Upper lobe of right lung (tissue), 1 donor: ENCODE measurements at regions not wholly inside any gene's neighbourhood (a gene's known extent, or its start where the extent isn't known, plus 50 kb on each side); places are given as distances from the start of the nearest gene placed in this dataset.

ENCODE experiments used
- ATAC-seq: fragments of 200-7000 bp; cut with Tn5 transposase; one replicate; pipeline ENCODE4 v1.9.1; 2020; ENCODE audit warnings: mild to moderate bottlenecking, moderate library complexity
- DNase-seq: peaks from one replicate; pipeline ENCODE4 v3.0.0-alpha.2; 2020
- H3K27ac ChIP-seq: fragments of 200-600 bp; one replicate; pipeline ENCODE4 v1.8.0; 2022
- H3K27me3 ChIP-seq: fragments of 200-600 bp; one replicate; pipeline ENCODE4 v1.8.0; 2022; ENCODE audit warnings: mild to moderate bottlenecking
- H3K36me3 ChIP-seq: fragments of 200-600 bp; one replicate; pipeline ENCODE4 v1.8.0; 2022
- H3K4me1 ChIP-seq: fragments of 200-600 bp; one replicate; pipeline ENCODE4 v1.8.0; 2022
- H3K4me3 ChIP-seq: fragments of 200-600 bp; one replicate; pipeline ENCODE4 v1.8.0; 2022; ENCODE audit warnings: mild to moderate bottlenecking
- H3K9me3 ChIP-seq: fragments of 200-600 bp; one replicate; pipeline ENCODE4 v1.8.0; 2022
- intact Hi-C: fragments of 100-400 bp; cut with DNase I; formaldehyde crosslinking; loops from one replicate; pipeline ENCODE4 v1.11.0; 2022
- TF ChIP-seq, protein P1 (sequence below): fragments of 200-600 bp; IDR thresholded peaks from one replicate; pipeline ENCODE4 v1.8.0; 2022; ENCODE audit warnings: antibody characterized with exemption
- donor health status: DM: no; HTN: yes; CAD: no; lungs with severe emphysema.

DNA sequence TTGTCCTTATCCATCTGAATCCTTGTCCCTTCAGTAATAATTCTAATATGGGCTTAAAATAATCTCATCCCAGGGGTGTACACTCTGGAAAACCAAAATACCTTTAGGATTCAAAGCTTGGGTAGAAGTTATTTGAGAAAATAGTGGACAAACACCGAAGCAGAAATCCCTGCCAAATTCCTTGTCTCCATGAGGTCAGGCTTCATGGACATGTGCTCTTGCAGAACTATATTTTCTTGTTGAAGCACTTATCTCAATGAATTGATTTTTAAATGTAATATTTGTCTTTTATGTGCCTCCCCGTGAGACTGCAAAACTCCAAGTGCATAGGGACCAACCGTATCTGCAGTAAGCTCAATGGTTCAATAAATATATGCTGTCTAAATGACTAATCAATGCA lies 1153.3 kb upstream of the AUTS2 start:
- TF ChIP-seq, protein P1, sequence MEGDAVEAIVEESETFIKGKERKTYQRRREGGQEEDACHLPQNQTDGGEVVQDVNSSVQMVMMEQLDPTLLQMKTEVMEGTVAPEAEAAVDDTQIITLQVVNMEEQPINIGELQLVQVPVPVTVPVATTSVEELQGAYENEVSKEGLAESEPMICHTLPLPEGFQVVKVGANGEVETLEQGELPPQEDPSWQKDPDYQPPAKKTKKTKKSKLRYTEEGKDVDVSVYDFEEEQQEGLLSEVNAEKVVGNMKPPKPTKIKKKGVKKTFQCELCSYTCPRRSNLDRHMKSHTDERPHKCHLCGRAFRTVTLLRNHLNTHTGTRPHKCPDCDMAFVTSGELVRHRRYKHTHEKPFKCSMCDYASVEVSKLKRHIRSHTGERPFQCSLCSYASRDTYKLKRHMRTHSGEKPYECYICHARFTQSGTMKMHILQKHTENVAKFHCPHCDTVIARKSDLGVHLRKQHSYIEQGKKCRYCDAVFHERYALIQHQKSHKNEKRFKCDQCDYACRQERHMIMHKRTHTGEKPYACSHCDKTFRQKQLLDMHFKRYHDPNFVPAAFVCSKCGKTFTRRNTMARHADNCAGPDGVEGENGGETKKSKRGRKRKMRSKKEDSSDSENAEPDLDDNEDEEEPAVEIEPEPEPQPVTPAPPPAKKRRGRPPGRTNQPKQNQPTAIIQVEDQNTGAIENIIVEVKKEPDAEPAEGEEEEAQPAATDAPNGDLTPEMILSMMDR: no peak
- H3K9me3 ChIP-seq: no peaks in the 10 kb centered on the region
- DNase-seq (no peak), ATAC-seq (no peak)
- no peak overlapping the region for H3K4me3 ChIP-seq
- no peaks in the 10 kb centered on the region for H3K27me3 ChIP-seq
- intact Hi-C loops: no loop called here
- H3K36me3 ChIP-seq: no peaks in the 10 kb centered on the region
- no peak overlapping the region for H3K27ac ChIP-seq
- no peaks in the 10 kb centered on the region for H3K4me1 ChIP-seq

DNA sequence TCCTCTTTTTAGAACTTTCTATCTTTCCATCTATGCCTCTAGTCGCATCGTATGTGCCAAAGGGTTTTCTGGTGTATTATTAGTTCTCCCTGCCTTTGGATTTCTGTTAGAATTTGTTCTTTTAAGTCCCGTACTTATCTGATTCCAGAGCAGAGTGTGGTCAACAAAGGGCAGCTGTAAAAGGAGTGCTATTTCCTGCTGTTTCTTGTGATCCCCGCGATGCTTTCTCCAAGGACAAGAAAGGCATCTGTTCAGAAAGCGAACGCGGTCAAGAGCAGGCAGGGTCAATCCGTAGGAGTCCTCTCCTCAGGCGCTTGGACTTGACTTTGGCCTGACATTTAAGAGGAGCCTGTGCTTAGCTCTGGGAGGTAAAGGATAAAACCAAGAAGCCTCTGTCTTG lies 1152.1 kb upstream of the AUTS2 start:
- H3K4me3 ChIP-seq: no peak overlapping the region
- H3K27ac ChIP-seq: no peak overlapping the region
- H3K4me1 ChIP-seq: no peaks in the 10 kb centered on the region
- TF ChIP-seq, protein P1: no peak
- no peaks in the 10 kb centered on the region for H3K27me3 ChIP-seq
- DNase-seq (no peak), ATAC-seq (no peak)
- intact Hi-C loops: no loop called here
- H3K36me3 ChIP-seq: no peaks in the 10 kb centered on the region
- H3K9me3 ChIP-seq: no peaks in the 10 kb centered on the region

DNA sequence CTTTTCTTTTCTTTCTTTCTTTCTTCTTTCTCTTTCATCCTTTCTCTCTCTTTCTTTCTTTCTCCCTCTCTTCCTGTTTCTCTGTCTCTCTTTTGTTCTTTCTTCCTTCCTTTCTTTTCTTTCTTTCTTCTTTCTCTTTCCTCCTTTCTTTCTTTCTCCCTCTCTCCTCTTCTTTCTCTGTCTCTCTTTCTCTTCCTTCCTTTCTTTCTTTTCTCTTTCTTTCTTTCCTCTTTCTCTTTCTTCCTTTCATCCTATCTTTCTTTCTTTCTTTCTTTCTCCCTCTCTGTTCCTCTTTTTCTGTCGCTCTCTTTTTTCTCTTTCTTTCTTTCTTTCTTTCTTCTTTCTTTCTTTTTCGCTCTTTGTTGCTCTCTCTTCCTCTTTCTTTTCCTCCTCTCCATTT lies 1149.2 kb upstream of the AUTS2 start:
- H3K36me3 ChIP-seq: no peaks in the 10 kb centered on the region
- DNase-seq (no peak), ATAC-seq (no peak)
- H3K27ac ChIP-seq: no peak overlapping the region
- intact Hi-C loops: no loop called here
- no peaks in the 10 kb centered on the region for H3K27me3 ChIP-seq
- H3K4me1 ChIP-seq: no peaks in the 10 kb centered on the region
- no peaks in the 10 kb centered on the region for H3K9me3 ChIP-seq
- TF ChIP-seq, protein P1: no peak
- no peak overlapping the region for H3K4me3 ChIP-seq

DNA sequence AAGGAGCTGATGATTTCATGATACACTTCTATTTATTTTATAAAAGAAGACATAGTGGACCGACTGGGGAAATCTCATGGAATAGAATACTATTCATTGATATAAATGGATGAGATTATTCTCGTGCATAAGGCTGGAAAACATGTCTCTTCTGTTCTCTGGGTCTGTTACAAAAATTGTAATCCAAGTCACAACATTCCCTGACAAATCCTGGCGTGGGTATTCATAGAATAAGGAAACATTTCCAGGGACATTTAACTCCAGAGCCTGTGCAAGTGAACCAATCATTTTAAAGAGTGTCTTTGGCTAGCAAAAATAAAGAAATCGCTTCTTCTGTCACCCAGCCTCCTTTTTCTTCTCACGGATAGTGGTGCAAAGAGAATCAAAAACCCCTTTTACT lies 1148.5 kb upstream of the AUTS2 start:
- DNase-seq (no peak), ATAC-seq (no peak)
- Histone ChIP-seq H3K36me3 (no peaks in the 10 kb centered on the region), H3K27ac (no peak overlapping the region), H3K4me1 (no peaks in the 10 kb centered on the region), H3K4me3 (no peak overlapping the region), H3K27me3 (no peaks in the 10 kb centered on the region), H3K9me3 (no peaks in the 10 kb centered on the region)
- intact Hi-C loops: no loop called here
- TF ChIP-seq, protein P1: no peak

DNA sequence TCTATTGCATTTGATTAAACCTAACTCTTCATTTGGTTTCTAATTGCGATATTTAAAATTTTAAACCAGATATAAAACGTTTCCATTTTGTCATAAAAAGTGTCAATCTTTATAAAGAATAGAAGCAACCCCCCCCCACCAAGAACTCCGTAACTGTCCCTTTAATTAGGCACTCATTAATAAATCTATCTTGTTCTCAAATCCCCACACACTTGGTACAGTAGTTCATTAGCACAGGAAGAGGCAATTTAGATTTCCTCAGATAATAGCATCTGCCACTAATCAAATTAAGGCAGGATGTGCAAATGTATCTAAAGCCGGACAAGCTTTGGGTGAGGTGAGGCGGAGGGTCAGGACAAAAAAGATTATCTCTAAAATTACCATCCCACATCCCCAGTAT lies 1143.3 kb upstream of the AUTS2 start:
- Histone ChIP-seq H3K4me1 (no peaks in the 10 kb centered on the region), H3K4me3 (no peak overlapping the region), H3K27me3 (no peaks in the 10 kb centered on the region), H3K36me3 (no peaks in the 10 kb centered on the region), H3K9me3 (no peaks in the 10 kb centered on the region), H3K27ac (no peak overlapping the region)
- DNase-seq (no peak), ATAC-seq (no peak)
- TF ChIP-seq, protein P1: no peak
- intact Hi-C loops: no loop called here

DNA sequence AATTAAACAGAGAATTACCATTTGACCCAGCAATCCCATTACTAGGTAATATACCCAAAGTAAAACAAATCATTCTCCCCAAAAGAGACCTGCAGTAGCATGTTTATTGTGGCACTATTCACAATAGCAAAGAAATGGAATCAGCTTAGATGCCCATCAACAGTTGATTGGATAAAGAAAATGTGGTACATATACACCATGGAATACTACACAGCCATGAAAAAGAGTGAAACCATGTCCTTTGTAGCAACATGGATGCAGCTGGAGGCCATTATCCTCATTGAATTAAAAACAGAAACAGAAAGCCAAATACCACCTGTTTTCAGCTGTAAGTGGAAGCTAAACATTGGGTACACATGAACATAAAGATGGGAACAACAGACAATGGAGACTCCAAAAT lies 1141.8 kb upstream of the AUTS2 start:
- ATAC-seq (no peak), DNase-seq (no peak)
- Histone ChIP-seq H3K27ac (no peak overlapping the region), H3K36me3 (no peaks in the 10 kb centered on the region), H3K4me3 (no peak overlapping the region), H3K9me3 (no peaks in the 10 kb centered on the region), H3K27me3 (no peaks in the 10 kb centered on the region), H3K4me1 (no peaks in the 10 kb centered on the region)
- TF ChIP-seq, protein P1: no peak
- intact Hi-C loops: no loop called here
